Stimulated activated CD8-positive, alpha-beta memory T cell treated with anti-CD3 and anti-CD28 coated beads, Interleukin-15, amount 100 ng/mL, for 24 hours (primary cell): ENCODE measurements at regions not wholly inside any gene's neighbourhood (a gene's known extent, or its start where the extent isn't known, plus 50 kb on each side); places are given as distances from the start of the nearest gene placed in this dataset.

Source experiments
- DNase-seq: peaks from one replicate; pipeline ENCODE4 v3.0.0-alpha.2; 2020; ENCODE audit warnings: low read depth

DNA sequence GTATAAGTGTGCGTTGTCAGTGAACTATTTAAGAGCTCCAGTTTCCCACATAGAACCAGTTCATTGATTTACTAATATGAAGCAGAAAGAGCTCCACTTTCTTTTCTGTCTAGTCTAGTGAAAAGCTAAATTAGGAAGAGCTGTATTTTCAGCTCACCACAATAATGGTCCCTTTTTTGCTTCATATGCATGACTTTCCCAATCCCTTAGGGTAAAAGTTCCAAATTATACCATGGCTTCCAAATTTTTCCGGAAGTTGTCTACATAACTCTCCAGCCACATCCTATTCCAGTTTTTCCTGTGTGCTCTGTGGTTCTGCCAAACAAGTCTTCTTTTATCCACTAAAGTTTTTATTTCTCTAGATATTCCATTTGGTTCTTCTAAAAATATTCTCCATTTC, 685.2 kb downstream of the REEP3 start:
- no peak for DNase-seq

GRCh38 chr10:64209561-64209960, 688.4 kb downstream of the REEP3 start:
- no peak for DNase-seq

GRCh38 chr10:64210211-64210610, 689.0 kb downstream of the REEP3 start:
- DNase-seq, result no peak

- no peak for DNase-seq
Measured at GRCh38 chr10:64211466-64211865, 690.3 kb downstream of the REEP3 start.

DNA sequence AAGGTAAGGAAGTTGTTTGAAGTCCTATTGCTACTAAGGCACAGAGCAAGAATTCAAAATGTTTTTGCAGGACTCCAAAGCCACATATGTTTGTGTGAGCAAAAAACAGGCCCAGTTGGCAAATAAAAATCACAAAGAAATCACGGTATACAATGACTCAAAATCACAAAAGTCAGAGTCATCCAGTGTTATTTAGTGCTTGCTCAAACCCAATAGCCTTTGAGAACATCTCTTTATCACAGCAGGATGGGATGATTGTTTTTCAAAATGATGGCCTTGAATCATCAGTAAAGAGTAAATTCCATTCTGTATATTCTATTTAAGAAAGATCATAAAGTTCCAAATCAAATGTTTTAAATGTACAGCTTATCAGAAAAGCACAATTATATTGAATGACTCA, 693.9 kb downstream of the REEP3 start:
- DNase-seq, result no peak

DNA sequence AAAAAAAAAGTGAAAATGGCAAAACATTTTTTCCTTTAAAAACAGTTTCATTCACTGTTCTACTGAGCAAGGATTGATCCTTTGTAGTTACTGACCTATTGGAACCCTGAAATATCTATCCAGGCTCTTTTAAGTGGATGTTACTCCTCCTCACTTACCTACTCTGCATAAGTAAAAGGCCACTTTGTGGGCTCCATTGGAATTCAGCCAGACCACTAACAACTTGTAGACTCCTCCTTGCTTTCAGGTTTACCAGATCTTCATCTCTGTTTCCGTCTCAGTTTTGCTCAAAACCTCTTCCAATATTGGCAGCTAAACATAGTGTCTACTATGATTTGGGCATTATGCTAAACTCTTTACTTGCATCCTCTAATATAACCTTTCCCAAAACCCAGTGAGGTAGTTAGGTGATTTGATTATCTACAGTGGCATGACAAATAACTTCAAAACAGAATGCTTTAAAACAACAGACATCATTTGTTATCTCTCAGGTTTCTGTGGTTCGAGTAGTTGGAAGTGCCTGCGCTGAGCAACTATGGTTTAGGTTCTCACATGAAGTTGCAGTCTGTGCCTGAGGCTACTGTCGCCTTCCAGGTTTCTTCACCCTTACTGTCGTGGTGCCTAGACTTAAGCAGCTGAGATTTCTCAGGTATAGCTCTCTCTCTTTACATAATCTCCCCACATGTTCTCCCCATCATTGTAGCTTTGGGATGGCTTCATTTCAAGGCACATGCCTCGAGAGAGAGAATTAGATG, 698.2 kb downstream of the REEP3 start:
- DNase-seq, result no peak

GRCh38 chr10:64234489-64234888, 713.3 kb downstream of the REEP3 start:
- no peak for DNase-seq

DNA sequence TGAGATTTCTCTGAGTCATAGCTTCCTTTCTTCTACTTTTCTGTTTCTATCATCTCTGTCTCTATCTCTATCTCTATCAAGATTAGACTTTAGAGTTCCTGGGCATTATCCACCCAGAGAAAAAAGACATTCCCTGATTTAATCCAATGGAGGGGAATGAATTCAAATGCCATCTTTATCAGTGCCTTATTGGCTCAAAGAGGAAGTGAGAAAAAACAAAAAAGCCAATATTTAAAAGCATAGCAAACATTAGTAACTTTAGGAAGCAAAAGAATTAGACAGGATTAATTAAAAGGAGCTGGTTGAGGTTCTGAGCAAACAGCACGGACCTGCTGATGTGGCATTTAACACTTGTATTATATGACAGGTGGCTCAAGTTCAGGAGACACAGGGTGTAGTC, 736.5 kb downstream of the REEP3 start:
- no peak for DNase-seq

DNA sequence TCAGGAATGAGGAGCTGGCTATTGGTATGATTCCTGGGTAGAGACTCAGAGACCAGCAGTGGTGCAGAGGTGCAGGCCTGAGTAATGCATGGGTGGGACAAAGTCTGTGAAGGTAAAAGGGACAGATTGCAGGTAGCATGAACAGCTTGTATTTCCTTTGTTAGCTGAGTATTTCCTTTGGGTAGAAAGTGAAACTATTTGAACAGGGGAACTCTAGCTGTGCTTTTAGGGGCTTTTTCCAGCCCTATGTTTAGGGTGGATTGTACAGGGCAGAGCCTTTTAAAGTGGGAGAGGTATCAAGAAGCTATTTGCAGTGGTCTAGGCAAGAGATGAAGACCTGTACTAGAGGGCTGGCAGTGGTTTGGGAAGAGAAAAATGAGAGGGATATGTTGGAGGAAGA, 739.9 kb downstream of the REEP3 start:
- DNase-seq, result no peak

- DNase-seq, result no peak
Measured at GRCh38 chr10:64261676-64262075, 740.5 kb downstream of the REEP3 start.

- DNase-seq, result no peak
Measured at GRCh38 chr10:64265961-64266360, 744.8 kb downstream of the REEP3 start.

DNA sequence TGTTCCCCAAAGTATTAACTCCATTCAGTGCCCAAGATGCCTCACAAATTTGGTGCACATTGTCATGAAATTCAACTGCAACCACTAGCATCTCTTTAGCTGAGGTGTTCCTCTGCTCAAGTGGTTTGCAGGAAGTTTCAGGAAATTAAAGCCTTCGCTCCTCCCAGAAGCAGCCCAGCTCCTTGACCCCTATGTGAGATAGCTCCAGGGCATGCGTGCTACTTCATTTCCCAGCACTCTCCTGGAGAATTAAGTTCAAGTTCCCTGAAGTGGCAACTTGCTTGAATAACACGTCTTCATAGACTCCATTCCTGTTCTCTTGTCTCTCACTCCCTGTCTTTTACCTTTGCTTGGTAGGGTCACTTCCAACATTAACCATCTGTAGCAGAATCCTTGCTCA, 750.3 kb downstream of the REEP3 start:
- DNase-seq, result no peak

GRCh38 chr10:64271983-64272382, 750.8 kb downstream of the REEP3 start:
- DNase-seq, result no peak

GRCh38 chr10:64275001-64275400, 753.8 kb downstream of the REEP3 start:
- DNase-seq, result no peak

DNA sequence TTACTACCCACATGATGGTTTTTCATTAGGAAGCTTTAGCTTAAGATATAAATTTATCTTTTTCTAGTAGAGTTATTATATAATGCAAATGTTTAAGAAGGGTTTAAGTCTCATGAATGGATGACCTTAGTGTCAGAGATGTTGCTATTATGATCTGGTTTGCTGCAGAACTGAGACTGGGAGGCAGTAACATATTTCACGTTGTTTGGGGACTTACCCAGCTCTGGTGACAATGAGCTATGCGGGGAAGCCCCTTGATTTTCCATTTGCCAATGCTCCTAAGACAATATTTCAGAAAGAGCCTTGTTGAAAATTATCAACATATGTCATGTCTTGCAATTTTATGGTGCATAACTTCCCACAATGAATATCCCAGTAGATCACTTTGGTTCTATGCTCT, 754.6 kb downstream of the REEP3 start:
- DNase-seq, result no peak

- DNase-seq, result no peak
Measured at GRCh38 chr10:64277536-64277935, 756.3 kb downstream of the REEP3 start.

GRCh38 chr10:64283621-64284020, 762.4 kb downstream of the REEP3 start:
- no peak for DNase-seq

- no peak for DNase-seq
Measured at GRCh38 chr10:64286533-64286932, 765.3 kb downstream of the REEP3 start.

GRCh38 chr10:64288404-64288803, 767.2 kb downstream of the REEP3 start:
- DNase-seq, result no peak

- no peak for DNase-seq
Measured at GRCh38 chr10:64303566-64303965, 782.4 kb downstream of the REEP3 start.

DNA sequence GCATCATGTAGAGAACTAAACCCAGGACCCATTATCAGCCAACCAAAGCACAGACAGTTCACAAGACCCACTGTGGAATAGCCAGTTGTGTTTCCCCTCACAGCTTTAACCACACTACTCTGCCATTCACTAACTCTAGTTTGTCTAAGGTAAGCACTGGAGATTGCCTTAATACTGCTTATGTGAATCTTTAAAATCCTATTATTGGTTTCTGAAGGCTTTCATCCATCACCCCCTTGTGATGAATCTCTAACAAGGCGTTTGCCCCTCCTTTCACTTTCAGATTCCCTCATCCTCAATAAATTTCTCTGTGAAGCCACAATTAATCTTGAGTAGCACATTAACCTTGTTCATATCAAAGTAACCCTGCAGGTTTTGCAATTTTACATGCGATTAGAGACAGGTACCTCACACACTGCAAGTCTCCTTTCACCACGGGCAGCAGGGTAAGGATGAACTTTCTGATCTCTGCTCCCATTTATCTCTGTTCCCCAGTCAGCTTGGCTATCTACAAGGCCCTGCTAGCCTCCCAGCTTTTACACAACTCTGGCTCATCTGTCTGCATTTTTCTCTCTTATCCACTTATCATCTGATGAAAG, 785.6 kb downstream of the REEP3 start:
- no peak for DNase-seq

DNA sequence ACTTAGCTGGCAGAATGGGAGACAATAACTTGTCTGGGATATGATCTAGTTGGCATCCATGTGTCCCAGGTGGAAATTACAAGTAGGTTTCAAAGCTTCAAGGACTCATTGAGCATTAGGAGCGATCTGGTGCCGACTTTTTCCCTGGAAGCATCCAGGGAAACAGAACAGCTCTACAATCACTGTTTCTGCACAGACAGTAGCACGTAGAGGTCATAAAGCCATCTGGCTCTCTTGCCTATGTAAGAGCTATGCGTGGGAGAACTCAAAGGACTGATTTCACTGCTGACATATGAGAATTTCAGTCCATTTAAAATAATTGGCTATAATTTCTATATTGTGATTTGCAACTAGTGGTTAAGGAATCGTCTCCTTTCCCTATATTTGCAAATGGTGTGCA, 791.7 kb downstream of the REEP3 start:
- no peak for DNase-seq

DNA sequence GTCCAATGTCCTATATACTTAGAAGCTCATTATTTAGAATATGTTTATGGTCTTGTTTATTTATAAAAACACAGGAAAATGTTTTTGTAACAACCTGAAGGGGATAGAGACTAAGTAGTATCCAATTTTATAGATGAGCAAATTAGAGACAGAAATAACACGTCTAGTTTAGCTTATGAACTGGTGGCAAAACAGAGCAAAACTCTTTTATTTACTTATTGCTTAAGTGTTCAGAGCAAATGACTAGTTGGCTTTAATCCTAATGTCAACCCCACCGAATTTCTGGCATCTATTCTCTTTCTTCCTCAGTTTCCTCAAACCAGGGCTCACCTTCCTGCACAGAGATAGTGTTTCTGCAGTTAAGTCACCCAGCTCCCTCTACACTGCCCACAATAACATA, 792.8 kb downstream of the REEP3 start:
- no peak for DNase-seq

DNA sequence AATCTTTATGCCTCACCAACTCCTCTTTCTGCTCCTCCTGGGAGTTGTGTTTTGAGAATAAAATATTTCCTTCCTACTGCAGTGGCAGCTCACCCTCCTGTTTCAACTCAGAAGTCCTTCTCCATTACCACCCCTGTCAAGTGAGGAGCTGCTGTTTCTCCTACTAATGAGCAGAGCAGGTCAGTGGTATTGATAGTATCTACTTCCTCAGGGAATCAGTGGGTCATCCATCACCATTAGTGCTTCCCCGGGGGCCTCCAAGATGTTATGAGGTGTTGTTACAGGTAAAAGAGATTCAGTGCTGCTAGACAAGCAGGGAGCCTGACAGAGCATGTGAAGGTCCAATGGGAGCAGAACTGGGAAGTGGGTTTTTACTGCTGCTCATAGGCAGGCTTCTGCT, 795.2 kb downstream of the REEP3 start:
- no peak for DNase-seq
